ENCODE measurements at regions not wholly inside any gene's neighbourhood (a gene's known extent, or its start where the extent isn't known, plus 50 kb on each side); places are given as distances from the start of the nearest gene placed in this dataset.

DNA sequence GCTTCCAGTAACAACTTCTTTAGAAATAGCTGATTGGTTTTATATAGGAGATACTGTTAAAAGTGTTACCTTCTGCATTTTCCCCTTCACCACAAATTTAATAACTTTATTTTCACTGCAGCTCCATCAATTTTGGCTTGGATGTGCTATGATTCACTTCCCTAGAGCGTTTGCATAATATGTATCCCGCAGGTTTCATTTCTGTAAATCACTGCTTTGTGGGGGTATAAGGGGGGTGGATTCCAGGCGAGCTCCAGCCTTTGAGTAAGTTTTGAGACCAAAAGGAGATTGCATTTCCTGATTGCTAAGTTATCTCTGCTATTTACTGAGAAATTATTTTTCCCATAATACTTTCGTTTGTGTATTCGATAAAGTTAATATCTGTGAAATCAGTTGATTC, 232.6 kb downstream of the TBL1XR1 start:
- TF ChIP-seq EZH2 (IDR thresholded peaks at IDR 0.05; ENCODE audit: low read length), result no peak
- TF ChIP-seq CTCF (optimal IDR thresholded peaks at IDR 0.05 in 1 of 3, IDR thresholded peaks at IDR 0.05 in 1 of 3, conservative IDR thresholded peaks at IDR 0.05 in 1 of 3; ENCODE audit: extremely low read depth in 1 of 3, insufficient read depth in 2 of 3, low read length in 3 of 3), result no peak
